HepG2 (cell line): ENCODE measurements at regions not wholly inside any gene's neighbourhood (a gene's known extent, or its start where the extent isn't known, plus 50 kb on each side); places are given as distances from the start of the nearest gene placed in this dataset.

Experiments used
- ATAC-seq: fragments of 200-7000 bp; cut with Tn5 transposase; 3 replicates; pipeline ENCODE4 v1.9.1; 2020; ENCODE audit warnings: mild to moderate bottlenecking, moderate library complexity
- BruUV-seq: library from RNA; stranded (reverse); fragments of 400-500 nt; replicated peaks from 2 replicates; lab custom pipeline; 2021; lab: Mats Ljungman, UMichigan
- CTCF ChIA-PET: fragments of 300-600 bp; formaldehyde crosslinking; extraction: SDS; loops from one replicate; lab custom pipeline; 2021; ENCODE audit warnings: low total read pairs, inconsistent platforms, low intra/inter-chr PET ratio; lab: Yijun Ruan, JAX
- POLR2A ChIA-PET: fragments of 350-600 bp; sonication (Branson Sonifier 250); formaldehyde crosslinking; loops from one replicate; lab custom pipeline; 2020; ENCODE audit warnings: antibody characterized with exemption, inconsistent platforms; lab: Yijun Ruan, JAX
- DNase-seq: peaks from one replicate; pipeline ENCODE4 v3.0.0-alpha.2; 2015; ENCODE audit warnings: low spot score
- FAIRE-seq: peaks from 3 replicates; lab custom pipeline; 2011; peaks lifted over from hg19 to GRCh38; lab: Jason Lieb, UNC
- H2AFZ ChIP-seq: one replicate; pipeline ENCODE4 v1.6.1; 2011; ENCODE audit warnings: low read length, inconsistent platforms
- H3K27ac ChIP-seq: fragments of 300-600 bp; 3 replicates; pipeline ENCODE4 v1.8.0; 2011; ENCODE audit warnings: mixed run types, mild to moderate bottlenecking, mixed read lengths, low read length, inconsistent platforms; ENCODE audit not compliant: insufficient read depth; ENCODE audit errors: extremely low read length
- H3K27me3 ChIP-seq, 2 experiments: fragments of 200-600 bp in 1 of 2; 2 replicates in 1 of 2; 3 replicates in 1 of 2; pipeline versions ENCODE4 v1.6.0 to v1.8.0; 2011; ENCODE audit warnings: low read length in 2 of 2, mild to moderate bottlenecking in 2 of 2, moderate library complexity in 2 of 2, inconsistent platforms in 1 of 2; ENCODE audit not compliant: insufficient read depth in 2 of 2, control insufficient read depth in 1 of 2
- H3K36me3 ChIP-seq, 2 experiments: fragments of 200-600 bp in 1 of 2; replicated peaks in 1 of 2; 2 replicates in 1 of 2; 3 replicates in 1 of 2; pipeline versions ENCODE4 v1.5.1 to v1.8.0; 2011; ENCODE audit warnings: low read length in 2 of 2, inconsistent platforms in 1 of 2; ENCODE audit not compliant: insufficient read depth in 2 of 2, control insufficient read depth in 1 of 2
- H3K4me1 ChIP-seq: 2 replicates; pipeline ENCODE4 v1.5.1; 2012; ENCODE audit warnings: low read length, inconsistent platforms; ENCODE audit not compliant: insufficient read depth
- H3K4me2 ChIP-seq: 2 replicates; pipeline ENCODE4 v1.6.0; 2011; ENCODE audit warnings: low read depth, low read length, inconsistent platforms
- H3K4me3 ChIP-seq, 3 experiments: fragments of 200-600 bp in 1 of 3; sonication (generic), shearing (Covaris generic) in 1 of 3; replicated peaks in 1 of 3; 2 replicates each; pipeline ENCODE4 v1.5.1; 2011 to 2016; ENCODE audit warnings: low read length in 3 of 3, inconsistent platforms in 2 of 3, low read depth in 2 of 3, mild to moderate bottlenecking in 2 of 3, control low read depth in 1 of 3, mixed read lengths in 1 of 3; ENCODE audit not compliant: insufficient read depth in 1 of 3
- H3K79me2 ChIP-seq: one replicate; pipeline ENCODE4 v1.6.1; 2011; ENCODE audit warnings: low read length, inconsistent platforms; ENCODE audit not compliant: insufficient read depth
- H3K9ac ChIP-seq: 2 replicates; pipeline ENCODE4 v1.6.0; 2011; ENCODE audit warnings: mild to moderate bottlenecking, low read depth, low read length, inconsistent platforms; ENCODE audit not compliant: insufficient read depth
- H3K9me3 ChIP-seq: 2 replicates; pipeline ENCODE4 v1.5.1; 2012; ENCODE audit warnings: mild to moderate bottlenecking, low read length
- H4K20me1 ChIP-seq: 2 replicates; pipeline ENCODE4 v1.6.0; 2011; ENCODE audit warnings: inconsistent platforms, mild to moderate bottlenecking, low read length, moderate library complexity; ENCODE audit not compliant: insufficient read depth
- AHR ChIP-seq: IDR thresholded peaks from 2 replicates; pipeline ENCODE4 v1.6.1; 2018; ENCODE audit warnings: missing genetic modification reagents, missing compliant biosample characterization
- FUBP1 ChIP-seq: sonication (generic); formaldehyde crosslinking; IDR thresholded peaks from 2 replicates; pipeline ENCODE4 v1.5.1; 2020; ENCODE audit warnings: missing genetic modification reagents, mild to moderate bottlenecking, borderline replicate concordance
- SCMH1 ChIP-seq: sonication (generic); formaldehyde crosslinking; IDR thresholded peaks from 2 replicates; pipeline ENCODE4 v1.9.0; 2021; ENCODE audit warnings: missing genetic modification reagents, mild to moderate bottlenecking, borderline replicate concordance
- SMAD9 ChIP-seq: sonication (generic); formaldehyde crosslinking; IDR thresholded peaks from 2 replicates; pipeline ENCODE4 v1.5.1; 2020; ENCODE audit warnings: mild to moderate bottlenecking, missing genetic modification reagents
- XBP1 ChIP-seq: sonication (generic); formaldehyde crosslinking; IDR thresholded peaks from 2 replicates; pipeline ENCODE4 v1.5.0; 2020; ENCODE audit warnings: missing genetic modification reagents
- XRCC5 ChIP-seq: fragments of 200-400 bp; formaldehyde crosslinking; optimal IDR thresholded peaks from 2 replicates; pipeline ENCODE3; 2017; ENCODE audit warnings: mild to moderate bottlenecking, low read length
- ZHX1 ChIP-seq: sonication (generic); formaldehyde crosslinking; IDR thresholded peaks from 2 replicates; pipeline ENCODE4 v1.8.1; 2022; ENCODE audit warnings: low read depth, mild to moderate bottlenecking, missing genetic modification reagents
- ZNF234 ChIP-seq: sonication (generic); formaldehyde crosslinking; conservative IDR thresholded peaks from 2 replicates; pipeline ENCODE4 v1.5.1; 2020; ENCODE audit warnings: mild to moderate bottlenecking, missing genetic modification reagents
- ZNF296 ChIP-seq: sonication (generic); formaldehyde crosslinking; conservative IDR thresholded peaks from 2 replicates; pipeline ENCODE4 v1.5.0; 2020; ENCODE audit warnings: mild to moderate bottlenecking, missing genetic modification reagents
- ZNF513 ChIP-seq: sonication (generic); formaldehyde crosslinking; conservative IDR thresholded peaks from 2 replicates; pipeline ENCODE4 v1.5.0; 2020; ENCODE audit warnings: missing genetic modification reagents
- WGBS: methylation state at CpG from one replicate; pipeline ENCODE4 v1.1.6; 2017; ENCODE audit warnings: low lambda C conversion rate; 5-methylcytosine and 5-hydroxymethylcytosine counted together
- in situ Hi-C: cut with HindIII; loops from 2 replicates; pipeline ENCODE4 v1.10.0; 2017; ENCODE audit warnings: low pct_unique_long_range_greater_than_20kb; ENCODE audit not compliant: extremely low pct_ligation_motif_present
- intact Hi-C: fragments of 100-400 bp; cut with micrococcal nuclease; formaldehyde crosslinking; loops from one replicate; pipeline ENCODE4 v1.10.0; 2022; ENCODE audit not compliant: unreplicated experiment
- TF ChIP-seq, protein P1 (sequence below), 2 experiments: sonication (generic) in 1 of 2; formaldehyde crosslinking in 1 of 2; IDR thresholded peaks; 2 replicates each; pipeline versions ENCODE4 v1.5.1 to v1.6.1; 2011 to 2020; ENCODE audit warnings: borderline replicate concordance in 1 of 2, low read depth in 1 of 2, low read length in 1 of 2, mild to moderate bottlenecking in 1 of 2, missing genetic modification reagents in 1 of 2, moderate library complexity in 1 of 2

DNA sequence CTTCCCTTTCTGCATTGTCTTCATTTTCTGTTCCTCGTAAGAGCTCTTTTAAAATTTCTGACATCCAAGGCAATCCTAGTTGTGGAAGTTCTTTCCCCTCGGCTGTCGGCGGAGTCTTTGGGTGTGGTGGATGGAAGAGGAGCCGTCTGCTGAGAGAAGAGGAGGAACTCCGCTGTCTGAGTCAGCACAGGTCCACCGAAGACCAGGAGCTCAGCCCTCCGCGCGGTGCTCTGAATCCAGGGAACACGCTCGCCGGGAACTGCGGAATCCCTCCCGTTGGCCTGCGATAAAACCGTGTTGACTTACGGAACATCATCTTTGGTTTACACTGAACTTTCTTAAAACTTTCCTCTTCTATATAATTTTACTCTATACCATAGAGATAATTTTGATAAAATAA is 100.7 kb upstream of the IRX4 start:
- intact Hi-C loops: no loop called here

More for the DNA sequence above, 100.7 kb upstream of the IRX4 start:
- 65% methylated on average over 18 of the region's 18 CpGs for WGBS
- Histone ChIP-seq H3K9me3 (no peaks in the 10 kb centered on the region), H3K27ac (no peak overlapping the region), H3K4me1 (no peaks in the 10 kb centered on the region), H2AFZ (no peak overlapping the region), H3K4me3 (no peak overlapping the region), H3K79me2 (no peaks in the 10 kb centered on the region), H3K36me3 (no peaks in the 10 kb centered on the region), H3K9ac (no peak overlapping the region), H3K4me2 (no peak overlapping the region), H3K27me3 (peaks cover 0 to 1% of the 10 kb centered on the region in 2 experiments; a peak in 1 of 5 replicates), H4K20me1 (no peaks in the 10 kb centered on the region)
- ChIA-PET POLR2A (no interaction called here), CTCF (no interaction called here)
- no peak for ATAC-seq
- in situ Hi-C loops: no loop called here
- no peak for FAIRE-seq
- no peak for DNase-seq
- no peak for TF ChIP-seq ZHX1 (CRISPR knock-in tag)
- TF ChIP-seq XRCC5: no peak
- TF ChIP-seq SCMH1 (CRISPR knock-in tag): no peak
- no peak for TF ChIP-seq SMAD9 (CRISPR knock-in tag)
- no peak for TF ChIP-seq ZNF234 (CRISPR knock-in tag)
- no peak for TF ChIP-seq FUBP1
- no peak for TF ChIP-seq AHR (CRISPR knock-in tag)
- no peak for TF ChIP-seq XBP1 (CRISPR knock-in tag)
- TF ChIP-seq ZNF513 (CRISPR knock-in tag): no peak
- no peak for TF ChIP-seq ZNF296 (CRISPR knock-in tag)
- TF ChIP-seq, protein P1, sequence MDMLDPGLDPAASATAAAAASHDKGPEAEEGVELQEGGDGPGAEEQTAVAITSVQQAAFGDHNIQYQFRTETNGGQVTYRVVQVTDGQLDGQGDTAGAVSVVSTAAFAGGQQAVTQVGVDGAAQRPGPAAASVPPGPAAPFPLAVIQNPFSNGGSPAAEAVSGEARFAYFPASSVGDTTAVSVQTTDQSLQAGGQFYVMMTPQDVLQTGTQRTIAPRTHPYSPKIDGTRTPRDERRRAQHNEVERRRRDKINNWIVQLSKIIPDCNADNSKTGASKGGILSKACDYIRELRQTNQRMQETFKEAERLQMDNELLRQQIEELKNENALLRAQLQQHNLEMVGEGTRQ (IDR thresholded peaks at IDR 0.05; ENCODE audit: low read depth, low read length): no peak
- TF ChIP-seq, protein P1 (CRISPR knock-in tag; IDR thresholded peaks at IDR 0.05; ENCODE audit: borderline replicate concordance): no peak
- no TSS peak for BruUV-seq
